Activated B cell treated with CpG ODN at 0.5 μM for 24 hours (primary cell): ENCODE measurements at regions not wholly inside any gene's neighbourhood (a gene's known extent, or its start where the extent isn't known, plus 50 kb on each side); places are given as distances from the start of the nearest gene placed in this dataset.

ENCODE experiments used
- ATAC-seq: fragments of 200-7000 bp; cut with Tn5 transposase; one replicate; pipeline ENCODE4 v1.10.0; 2021; ENCODE audit warnings: low read depth, mild to moderate bottlenecking, moderate library complexity
- CTCF ChIA-PET: fragments of 350-600 bp; sonication (Branson Sonifier 250); formaldehyde crosslinking; loops from one replicate; lab custom pipeline; 2021; ENCODE audit warnings: antibody characterized with exemption; lab: Charles Lee
- POLR2A ChIA-PET: fragments of 350-600 bp; sonication (Branson Sonifier 250); formaldehyde crosslinking; loops from one replicate; lab custom pipeline; 2021; ENCODE audit warnings: antibody characterized with exemption; lab: Charles Lee
- DNase-seq: peaks from one replicate; pipeline ENCODE4 v3.0.0; 2022
- H3K27ac Mint-ChIP-seq: one replicate; pipeline ENCODE4 v1.8.0; 2020; ENCODE audit warnings: mixed read lengths
- H3K27me3 Mint-ChIP-seq: one replicate; pipeline ENCODE4 v1.8.0; 2021; ENCODE audit warnings: mixed read lengths
- H3K36me3 Mint-ChIP-seq: one replicate; pipeline ENCODE4 v1.8.0; 2021; ENCODE audit warnings: low read depth, mixed read lengths
- H3K4me1 Mint-ChIP-seq: one replicate; pipeline ENCODE4 v1.8.0; 2021; ENCODE audit warnings: mixed read lengths
- H3K4me3 Mint-ChIP-seq: one replicate; pipeline ENCODE4 v1.8.0; 2020; ENCODE audit warnings: mild to moderate bottlenecking, mixed read lengths
- H3K9me3 Mint-ChIP-seq: one replicate; pipeline ENCODE4 v1.8.0; 2020; ENCODE audit warnings: mixed read lengths
- CTCF ChIP-seq: fragments of 200-600 bp; IDR thresholded peaks from one replicate; pipeline ENCODE4 v1.8.0; 2022; ENCODE audit warnings: antibody characterized with exemption, mild to moderate bottlenecking
- intact Hi-C: fragments of 100-400 bp; cut with micrococcal nuclease; formaldehyde crosslinking; loops from one replicate; pipeline ENCODE4 v1.15.1; 2024

- no peak for DNase-seq
- ATAC-seq, result no peak
- no peak overlapping the region for H3K27ac Mint-ChIP-seq
- no peaks in the 10 kb centered on the region for H3K36me3 Mint-ChIP-seq
- H3K4me1 Mint-ChIP-seq, result no peaks in the 10 kb centered on the region
- CTCF ChIA-PET, result no interaction called here
- peaks cover 4% of the 10 kb centered on the region for H3K27me3 Mint-ChIP-seq
- no peak overlapping the region for H3K4me3 Mint-ChIP-seq
- intact Hi-C loops, result no loop called here
- POLR2A ChIA-PET, result no interaction called here
- no peak for TF ChIP-seq CTCF
- H3K9me3 Mint-ChIP-seq, result no peaks in the 10 kb centered on the region
These were observed 58.5 kb downstream of the NPY1R start for GRCh38 chr4:163273922-163274321.

GRCh38 chr4:163273203-163273602 lies 59.2 kb downstream of the NPY1R start:
- TF ChIP-seq CTCF, result no peak
- Mint-ChIP-seq H3K36me3 (no peaks in the 10 kb centered on the region), H3K4me1 (no peaks in the 10 kb centered on the region), H3K27ac (no peak overlapping the region), H3K27me3 (peaks cover 4% of the 10 kb centered on the region), H3K9me3 (no peaks in the 10 kb centered on the region), H3K4me3 (no peak overlapping the region)
- DNase-seq (no peak), ATAC-seq (no peak)
- CTCF ChIA-PET, result no interaction called here
- POLR2A ChIA-PET, result no interaction called here
- intact Hi-C loops, result no loop called here

GRCh38 chr4:163271555-163272127 lies 60.8 kb downstream of the NPY1R start:
- Mint-ChIP-seq H3K4me1 (no peaks in the 10 kb centered on the region), H3K27me3 (peaks cover 4% of the 10 kb centered on the region), H3K4me3 (no peak overlapping the region), H3K9me3 (no peaks in the 10 kb centered on the region), H3K27ac (no peak overlapping the region), H3K36me3 (no peaks in the 10 kb centered on the region)
- DNase-seq (no peak), ATAC-seq (no peak)
- CTCF ChIA-PET, result no interaction called here
- intact Hi-C loops, result no loop called here
- TF ChIP-seq CTCF, result no peak
- POLR2A ChIA-PET, result no interaction called here

- no peaks in the 10 kb centered on the region for H3K36me3 Mint-ChIP-seq
- no peaks in the 10 kb centered on the region for H3K9me3 Mint-ChIP-seq
- CTCF ChIA-PET, result no interaction called here
- ATAC-seq (no peak), DNase-seq (no peak)
- peaks cover 4% of the 10 kb centered on the region for H3K27me3 Mint-ChIP-seq
- POLR2A ChIA-PET, result no interaction called here
- H3K4me3 Mint-ChIP-seq, result no peak overlapping the region
- no peak overlapping the region for H3K27ac Mint-ChIP-seq
- intact Hi-C loops, result no loop called here
- TF ChIP-seq CTCF, result no peak
- no peaks in the 10 kb centered on the region for H3K4me1 Mint-ChIP-seq
These were observed 62.5 kb downstream of the NPY1R start for GRCh38 chr4:163269869-163270268.

- no peak overlapping the region for H3K27ac Mint-ChIP-seq
- POLR2A ChIA-PET, result no interaction called here
- H3K4me3 Mint-ChIP-seq, result no peak overlapping the region
- no peak for TF ChIP-seq CTCF
- peaks cover 4% of the 10 kb centered on the region for H3K27me3 Mint-ChIP-seq
- H3K4me1 Mint-ChIP-seq, result no peaks in the 10 kb centered on the region
- CTCF ChIA-PET, result no interaction called here
- no peak for ATAC-seq
- H3K36me3 Mint-ChIP-seq, result no peaks in the 10 kb centered on the region
- no peak for DNase-seq
- intact Hi-C loops, result no loop called here
- no peaks in the 10 kb centered on the region for H3K9me3 Mint-ChIP-seq
These were observed 63.2 kb downstream of the NPY1R start for GRCh38 chr4:163269166-163269565.
